ENCODE measurements at regions not wholly inside any gene's neighbourhood (a gene's known extent, or its start where the extent isn't known, plus 50 kb on each side); places are given as distances from the start of the nearest gene placed in this dataset.
"Not testable (repeated sequence)": the region's sequence is repeated elsewhere in the genome, so short reads cannot be mapped to it uniquely, and the experiment has no call there.

DNA sequence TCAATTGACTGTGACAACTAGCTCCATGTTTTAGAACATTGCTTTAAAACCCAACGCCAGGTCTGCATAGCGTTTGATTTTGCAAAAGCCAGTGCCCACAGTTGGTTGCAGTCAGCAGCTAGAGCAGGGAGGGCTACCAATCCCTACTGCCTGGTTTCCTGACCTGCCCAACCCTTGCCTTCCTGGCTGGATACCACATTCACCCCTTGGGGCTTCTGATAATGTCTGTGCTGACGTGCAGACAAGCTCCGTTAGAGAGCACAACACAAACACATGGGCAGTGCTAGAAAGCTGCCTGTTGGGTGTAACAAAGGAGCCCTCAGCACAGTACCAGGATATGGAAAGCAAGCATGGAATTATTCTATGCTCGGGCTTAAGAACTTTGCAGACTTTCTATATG, 71.4 kb upstream of the THSD7B start:
- H3K27ac Mint-ChIP-seq, result no peak overlapping the region
- H3K4me1 Mint-ChIP-seq (ENCODE audit: unreplicated experiment), result no peaks in the 10 kb centered on the region
- TF ChIP-seq CTCF (conservative IDR thresholded peaks at IDR 0.05), result no peak
- H3K4me3 Mint-ChIP-seq, result no peak overlapping the region
- DNase-seq (ENCODE audit: extremely low spot score, unreplicated experiment), result no peak
- no peaks in the 10 kb centered on the region for H3K27me3 Mint-ChIP-seq
- no peaks in the 10 kb centered on the region for H3K9me3 Mint-ChIP-seq
- H3K36me3 Mint-ChIP-seq, result no peaks in the 10 kb centered on the region

DNA sequence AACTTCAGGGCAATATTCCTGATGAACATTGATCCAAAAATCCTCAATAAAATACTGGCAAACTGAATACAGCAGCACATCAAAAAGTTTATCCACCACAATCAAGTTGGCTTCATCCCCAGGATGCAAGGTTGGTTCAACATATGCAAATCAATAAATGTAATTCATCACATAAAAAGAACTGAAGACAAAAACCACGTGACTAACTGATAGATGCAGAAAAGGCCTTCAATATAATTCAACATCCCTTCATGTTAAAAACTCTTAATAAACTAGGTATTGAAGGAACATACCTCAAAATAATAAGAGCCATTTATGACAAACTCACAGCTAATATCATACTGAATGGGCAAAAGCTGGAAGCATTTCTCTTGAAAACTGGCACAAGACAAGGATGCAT, 85.3 kb upstream of the THSD7B start:
- H3K27me3 Mint-ChIP-seq; H3K27ac Mint-ChIP-seq; DNase-seq (ENCODE audit: extremely low spot score, unreplicated experiment); H3K4me3 Mint-ChIP-seq; H3K36me3 Mint-ChIP-seq; H3K4me1 Mint-ChIP-seq (ENCODE audit: unreplicated experiment); H3K9me3 Mint-ChIP-seq: not testable (repeated sequence)

DNA sequence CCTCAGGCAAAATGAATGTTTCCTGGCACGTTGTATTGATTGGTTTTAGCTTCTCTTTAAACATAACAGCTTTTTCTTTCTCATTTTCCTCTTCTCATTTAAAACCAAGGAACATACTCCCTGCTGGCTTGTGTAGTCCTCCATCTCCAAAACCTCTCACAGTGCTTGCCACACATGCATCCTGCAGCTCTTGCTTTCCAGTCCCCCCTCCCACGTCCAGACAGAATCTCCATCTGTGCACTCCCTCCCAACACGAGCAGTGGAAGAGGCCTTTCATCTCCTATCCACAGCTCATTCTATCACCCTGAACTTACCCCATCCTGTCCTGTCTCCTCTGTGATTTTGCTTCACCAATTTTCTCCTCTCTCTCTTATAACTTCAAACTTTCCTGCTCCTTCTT, 99.6 kb upstream of the THSD7B start:
- no peak for DNase-seq (ENCODE audit: extremely low spot score, unreplicated experiment)
- Mint-ChIP-seq H3K9me3 (no peaks in the 10 kb centered on the region), H3K27ac (no peak overlapping the region)

GRCh38 chr2:136664713-136665405, 100.5 kb upstream of the THSD7B start:
- Mint-ChIP-seq H3K9me3 (no peaks in the 10 kb centered on the region), H3K4me3 (no peak overlapping the region), H3K36me3 (no peaks in the 10 kb centered on the region), H3K27ac (no peak overlapping the region), H3K4me1 (ENCODE audit: unreplicated experiment) (no peaks in the 10 kb centered on the region), H3K27me3 (no peaks in the 10 kb centered on the region)
- no peak for TF ChIP-seq CTCF (conservative IDR thresholded peaks at IDR 0.05)
- no peak for DNase-seq (ENCODE audit: extremely low spot score, unreplicated experiment)

More for the DNA sequence above, 99.6 kb upstream of the THSD7B start:
- no peak overlapping the region for H3K4me3 Mint-ChIP-seq
- no peaks in the 10 kb centered on the region for H3K36me3 Mint-ChIP-seq
- no peaks in the 10 kb centered on the region for H3K4me1 Mint-ChIP-seq (ENCODE audit: unreplicated experiment)
- no peak for TF ChIP-seq CTCF (conservative IDR thresholded peaks at IDR 0.05)
- H3K27me3 Mint-ChIP-seq, result no peaks in the 10 kb centered on the region

GRCh38 chr2:136658201-136658600, 107.1 kb upstream of the THSD7B start:
- no peak overlapping the region for H3K27ac Mint-ChIP-seq
- H3K36me3 Mint-ChIP-seq, result no peaks in the 10 kb centered on the region
- no peak overlapping the region for H3K4me3 Mint-ChIP-seq
- no peak for DNase-seq (ENCODE audit: extremely low spot score, unreplicated experiment)
- no peaks in the 10 kb centered on the region for H3K27me3 Mint-ChIP-seq
- H3K9me3 Mint-ChIP-seq, result no peaks in the 10 kb centered on the region
- TF ChIP-seq CTCF (conservative IDR thresholded peaks at IDR 0.05), result no peak
- H3K4me1 Mint-ChIP-seq (ENCODE audit: unreplicated experiment), result no peaks in the 10 kb centered on the region

DNA sequence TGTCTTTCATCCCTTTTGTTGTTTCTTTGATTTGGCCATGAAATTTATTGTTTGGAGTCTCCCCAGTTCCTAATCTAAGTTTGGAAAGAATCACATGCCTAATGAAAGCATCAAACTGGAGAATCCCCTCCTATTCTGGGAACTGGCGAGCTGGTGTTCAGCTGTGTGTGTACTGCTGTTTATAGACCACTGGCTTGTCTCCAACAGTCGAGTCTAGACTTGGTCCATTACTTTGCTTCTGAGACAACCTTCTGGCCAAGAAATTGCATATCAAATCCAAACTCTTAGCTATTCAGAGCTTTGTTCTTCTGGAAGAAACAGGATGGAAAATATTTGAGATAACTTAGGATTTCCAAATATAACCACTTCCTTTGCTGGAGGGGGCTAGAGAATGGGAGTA, 111.5 kb upstream of the THSD7B start:
- Mint-ChIP-seq H3K27ac (no peak overlapping the region), H3K4me3 (no peak overlapping the region), H3K4me1 (ENCODE audit: unreplicated experiment) (no peaks in the 10 kb centered on the region), H3K36me3 (no peaks in the 10 kb centered on the region), H3K27me3 (peaks cover 9% of the 10 kb centered on the region), H3K9me3 (no peaks in the 10 kb centered on the region)
- no peak for DNase-seq (ENCODE audit: extremely low spot score, unreplicated experiment)
- TF ChIP-seq CTCF (conservative IDR thresholded peaks at IDR 0.05), result no peak

All from type B pancreatic cell (in vitro differentiated cells).